ENCODE measurements at regions not wholly inside any gene's neighbourhood (a gene's known extent, or its start where the extent isn't known, plus 50 kb on each side); places are given as distances from the start of the nearest gene placed in this dataset.

- CTCF ChIA-PET (ENCODE audit: partially characterized antibody): no interaction called here
- no peak overlapping the region for H3K9ac ChIP-seq (replicated peaks in 1 of 4; ENCODE audit: extremely low read depth in 1 of 4, low read depth in 3 of 4, low read length in 3 of 4)
- WGBS, 2 experiments (ENCODE audit: extremely low coverage in 1 of 2, insufficient coverage in 1 of 2, insufficient read length in 1 of 2, insufficient replicate concordance in 2 of 2, low coverage in 1 of 2, low lambda C conversion rate in 2 of 2, missing lambda C conversion rate in 1 of 2): 96% methylated on average over 3 of the region's 3 CpGs; no CpG with 5 or more reads in 1 of the 2 experiments
- H3K4ac ChIP-seq (replicated peaks; ENCODE audit: insufficient read length, low read depth, low read length): no peak overlapping the region
- FAIRE-seq (no peak), DNase-seq (ENCODE audit: low read depth in 1 of 2, low spot score in 2 of 2) (no peak)
- no peaks in the 10 kb centered on the region for H4K20me1 ChIP-seq (replicated peaks in 1 of 2; ENCODE audit: control insufficient read depth in 1 of 2, insufficient read depth in 2 of 2, low read length in 2 of 2)
- H3K79me1 ChIP-seq (ENCODE audit: low read depth, low read length): no peaks in the 10 kb centered on the region
- no peak overlapping the region for H2AK5ac ChIP-seq (ENCODE audit: low read depth, low read length)
- H2BK20ac ChIP-seq (ENCODE audit: low read length): no peak overlapping the region
- H2BK15ac ChIP-seq (ENCODE audit: low read length): no peak overlapping the region
- no peak overlapping the region for H2BK120ac ChIP-seq (replicated peaks; ENCODE audit: low read depth, low read length)
- H3K14ac ChIP-seq (ENCODE audit: insufficient read length): no peak overlapping the region
- no peaks in the 10 kb centered on the region for H3K27me3 ChIP-seq (replicated peaks in 1 of 4; ENCODE audit: control insufficient read depth in 3 of 4, extremely low read depth in 1 of 4, insufficient read depth in 3 of 4, low read length in 3 of 4)
- no peaks in the 10 kb centered on the region for H3K36me3 ChIP-seq (ENCODE audit: control insufficient read depth in 2 of 4, insufficient read depth in 4 of 4, low read length in 3 of 4)
- H2AFZ ChIP-seq (ENCODE audit: low read length): no peak overlapping the region
- H3K23me2 ChIP-seq (ENCODE audit: low read depth, low read length): no peaks in the 10 kb centered on the region
- no peak overlapping the region for H2BK5ac ChIP-seq (ENCODE audit: low read depth, low read length)
- H4K91ac ChIP-seq (replicated peaks; ENCODE audit: insufficient read length, low read length): no peak overlapping the region
- H3K23ac ChIP-seq (ENCODE audit: insufficient read length): no peak overlapping the region
- H3K56ac ChIP-seq (replicated peaks; ENCODE audit: insufficient read length, low read depth, low read length): no peak overlapping the region
- no peak overlapping the region for H3K4me3 ChIP-seq (ENCODE audit: extremely low read depth in 1 of 4, insufficient read depth in 2 of 4, low read depth in 3 of 4, low read length in 4 of 4)
- H3K18ac ChIP-seq (ENCODE audit: extremely low read depth, low read length): no peak overlapping the region
- POLR2A ChIA-PET (ENCODE audit: partially characterized antibody): no interaction called here
- no peak overlapping the region for H2BK12ac ChIP-seq (ENCODE audit: low read depth, low read length)
- H4K8ac ChIP-seq (ENCODE audit: extremely low read depth, insufficient read depth, low read length): no peak overlapping the region
- no peak overlapping the region for H4K5ac ChIP-seq (ENCODE audit: insufficient read length, low read depth, low read length)
- no peaks in the 10 kb centered on the region for H3K79me2 ChIP-seq (ENCODE audit: control insufficient read depth in 1 of 2, insufficient read depth in 2 of 2, low read length in 2 of 2)
- no peaks in the 10 kb centered on the region for H3K9me3 ChIP-seq (ENCODE audit: insufficient read depth in 2 of 2, low read depth in 1 of 2, low read length in 1 of 2)
- no peak overlapping the region for H3K27ac ChIP-seq (ENCODE audit: low read depth, low read length)
- H3K4me2 ChIP-seq (ENCODE audit: insufficient read depth in 1 of 2, low read depth in 2 of 2, low read length in 2 of 2): no peak overlapping the region
- H3K4me1 ChIP-seq (replicated peaks in 1 of 4; ENCODE audit: control insufficient read depth in 3 of 4, insufficient read depth in 4 of 4, low read length in 3 of 4): no peaks in the 10 kb centered on the region
- TF ChIP-seq CREB1 (IDR thresholded peaks at IDR 0.05) (no peak), RNF2 (IDR thresholded peaks at IDR 0.05; ENCODE audit: borderline replicate concordance, low read depth, low read length, missing control alignments, poor library complexity, severe bottlenecking) (no peak), KDM4A (IDR thresholded peaks at IDR 0.05; ENCODE audit: low read depth, low read length, severe bottlenecking) (no peak), CHD2 (IDR thresholded peaks at IDR 0.05; ENCODE audit: low read length) (no peak), ATF2 (IDR thresholded peaks at IDR 0.05; ENCODE audit: low read length) (no peak), KDM1A (IDR thresholded peaks at IDR 0.05; ENCODE audit: borderline replicate concordance, low read length) (no peak), HDAC2 (IDR thresholded peaks at IDR 0.05; ENCODE audit: borderline replicate concordance in 1 of 2, low read depth in 2 of 2, low read length in 2 of 2) (no peak), KDM5A (IDR thresholded peaks at IDR 0.05; ENCODE audit: low read length) (no peak), TEAD4 (IDR thresholded peaks at IDR 0.05; ENCODE audit: low read depth, low read length) (no peak), BACH1 (IDR thresholded peaks at IDR 0.05; ENCODE audit: low read length) (no peak), SAP30 (IDR thresholded peaks at IDR 0.05; ENCODE audit: insufficient read depth, insufficient replicate concordance, low read length) (no peak), SRF (IDR thresholded peaks at IDR 0.05; ENCODE audit: low read depth, low read length) (no peak), FOSL1 (IDR thresholded peaks at IDR 0.05; ENCODE audit: insufficient read depth, low read depth, low read length) (no peak), ASH2L (IDR thresholded peaks at IDR 0.05; ENCODE audit: low read length) (no peak)
These were observed 428.6 kb downstream of the HACE1 start for GRCh38 chr6:104431096-104431495.

All from H1 (cell line).